ENCODE measurements at regions not wholly inside any gene's neighbourhood (a gene's known extent, or its start where the extent isn't known, plus 50 kb on each side); places are given as distances from the start of the nearest gene placed in this dataset.
"Not testable (repeated sequence)": the region's sequence is repeated elsewhere in the genome, so short reads cannot be mapped to it uniquely, and the experiment has no call there.

DNA sequence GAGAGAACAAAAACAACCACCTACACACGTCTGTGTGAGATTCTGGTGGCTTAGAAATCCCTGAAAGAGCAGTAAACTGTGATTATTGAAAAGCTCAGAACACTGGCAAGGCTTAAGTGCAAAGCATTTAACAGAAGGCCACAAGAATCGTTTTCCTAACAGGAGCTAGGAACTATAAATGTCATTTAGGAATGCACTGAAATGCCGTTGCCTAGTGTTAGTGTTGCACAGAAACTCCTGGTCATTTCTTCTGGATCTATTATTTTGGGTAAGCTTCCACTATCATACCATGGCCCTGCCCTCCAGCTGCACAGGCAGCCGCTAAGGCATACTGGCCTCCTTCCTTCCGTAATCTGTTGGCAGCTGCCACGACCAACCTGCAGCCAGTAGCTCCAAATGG is 923.2 kb downstream of the NLGN4X start:
- no peaks in the 10 kb centered on the region for H3K27me3 ChIP-seq (replicated peaks; ENCODE audit: insufficient read depth)
- TF ChIP-seq POLR2A (IDR thresholded peaks at IDR 0.05) (no peak), POLR2AphosphoS5 (IDR thresholded peaks at IDR 0.05) (no peak)
- TF ChIP-seq, protein P1, sequence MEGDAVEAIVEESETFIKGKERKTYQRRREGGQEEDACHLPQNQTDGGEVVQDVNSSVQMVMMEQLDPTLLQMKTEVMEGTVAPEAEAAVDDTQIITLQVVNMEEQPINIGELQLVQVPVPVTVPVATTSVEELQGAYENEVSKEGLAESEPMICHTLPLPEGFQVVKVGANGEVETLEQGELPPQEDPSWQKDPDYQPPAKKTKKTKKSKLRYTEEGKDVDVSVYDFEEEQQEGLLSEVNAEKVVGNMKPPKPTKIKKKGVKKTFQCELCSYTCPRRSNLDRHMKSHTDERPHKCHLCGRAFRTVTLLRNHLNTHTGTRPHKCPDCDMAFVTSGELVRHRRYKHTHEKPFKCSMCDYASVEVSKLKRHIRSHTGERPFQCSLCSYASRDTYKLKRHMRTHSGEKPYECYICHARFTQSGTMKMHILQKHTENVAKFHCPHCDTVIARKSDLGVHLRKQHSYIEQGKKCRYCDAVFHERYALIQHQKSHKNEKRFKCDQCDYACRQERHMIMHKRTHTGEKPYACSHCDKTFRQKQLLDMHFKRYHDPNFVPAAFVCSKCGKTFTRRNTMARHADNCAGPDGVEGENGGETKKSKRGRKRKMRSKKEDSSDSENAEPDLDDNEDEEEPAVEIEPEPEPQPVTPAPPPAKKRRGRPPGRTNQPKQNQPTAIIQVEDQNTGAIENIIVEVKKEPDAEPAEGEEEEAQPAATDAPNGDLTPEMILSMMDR (IDR thresholded peaks at IDR 0.05): no peak
- H3K4me1 ChIP-seq (replicated peaks): no peaks in the 10 kb centered on the region
- intact Hi-C loops (cut with DNase I): no loop called here
- H3K36me3 ChIP-seq: no peaks in the 10 kb centered on the region
- no peak overlapping the region for H3K4me3 ChIP-seq
- 19% methylated on average over 6 of the region's 6 CpGs for WGBS
- DNase-seq (ENCODE audit: low spot score): no peak
- no peaks in the 10 kb centered on the region for H3K9me3 ChIP-seq
- H3K27ac ChIP-seq: no peak overlapping the region

DNA sequence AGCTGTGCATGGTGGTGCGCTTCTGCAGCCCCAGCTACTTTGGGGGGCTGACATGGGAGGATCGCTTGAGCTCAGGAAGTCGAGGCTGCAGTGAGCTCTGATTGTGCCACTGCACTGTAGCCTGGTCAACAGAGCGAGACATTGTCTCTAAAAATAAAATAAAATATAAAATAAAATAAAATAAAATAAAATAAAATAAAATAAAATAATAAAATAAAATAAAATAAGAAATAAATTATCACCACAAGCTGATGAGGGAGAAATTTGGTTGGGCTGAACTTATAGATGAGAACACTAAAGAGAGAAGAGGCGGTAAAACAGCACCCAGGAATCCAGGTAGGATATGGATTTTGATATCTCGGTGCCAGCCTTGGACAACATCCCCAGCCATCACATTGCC is 933.7 kb downstream of the NLGN4X start:
- TF ChIP-seq, protein P1 (IDR thresholded peaks at IDR 0.05): no peak
- no peak for TF ChIP-seq POLR2A (IDR thresholded peaks at IDR 0.05)
- Histone ChIP-seq H3K36me3 (no peaks in the 10 kb centered on the region), H3K4me1 (replicated peaks) (no peaks in the 10 kb centered on the region), H3K9me3 (no peaks in the 10 kb centered on the region), H3K27me3 (replicated peaks; ENCODE audit: insufficient read depth) (no peaks in the 10 kb centered on the region), H3K4me3 (no peak overlapping the region), H3K27ac (no peak overlapping the region)
- intact Hi-C loops (cut with DNase I): no loop called here
- 97% methylated on average over 6 of the region's 6 CpGs for WGBS
- no peak for DNase-seq (ENCODE audit: low spot score)

DNA sequence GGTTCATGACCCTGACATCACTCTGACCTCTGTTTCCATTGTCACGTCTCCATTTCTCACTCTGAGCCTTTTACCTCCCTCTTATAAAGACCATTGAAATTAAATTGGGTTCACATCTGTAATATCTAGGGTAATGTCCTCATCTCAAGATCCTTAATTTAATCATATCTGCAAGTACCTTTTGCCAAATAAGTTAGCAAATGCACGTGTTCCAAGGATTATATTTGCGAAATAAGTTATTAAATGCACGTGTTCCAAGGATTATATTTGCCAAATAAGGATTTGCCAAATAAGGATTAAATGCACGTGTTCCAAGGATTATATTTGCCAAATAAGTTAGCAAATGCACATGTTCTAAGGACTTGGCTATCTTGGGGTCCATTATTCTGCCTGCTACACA is 938.0 kb downstream of the NLGN4X start:
- Histone ChIP-seq H3K27me3 (replicated peaks; ENCODE audit: insufficient read depth) (no peaks in the 10 kb centered on the region), H3K4me1 (replicated peaks) (no peaks in the 10 kb centered on the region), H3K4me3 (no peak overlapping the region), H3K27ac (no peak overlapping the region), H3K9me3 (no peaks in the 10 kb centered on the region), H3K36me3 (no peaks in the 10 kb centered on the region)
- no peak for TF ChIP-seq POLR2AphosphoS5 (IDR thresholded peaks at IDR 0.05)
- TF ChIP-seq POLR2A (IDR thresholded peaks at IDR 0.05): no peak
- TF ChIP-seq, protein P1 (IDR thresholded peaks at IDR 0.05): no peak
- intact Hi-C loops (cut with DNase I): no loop called here
- 47% methylated on average over 5 of the region's 5 CpGs for WGBS
- no peak for DNase-seq (ENCODE audit: low spot score)

DNA sequence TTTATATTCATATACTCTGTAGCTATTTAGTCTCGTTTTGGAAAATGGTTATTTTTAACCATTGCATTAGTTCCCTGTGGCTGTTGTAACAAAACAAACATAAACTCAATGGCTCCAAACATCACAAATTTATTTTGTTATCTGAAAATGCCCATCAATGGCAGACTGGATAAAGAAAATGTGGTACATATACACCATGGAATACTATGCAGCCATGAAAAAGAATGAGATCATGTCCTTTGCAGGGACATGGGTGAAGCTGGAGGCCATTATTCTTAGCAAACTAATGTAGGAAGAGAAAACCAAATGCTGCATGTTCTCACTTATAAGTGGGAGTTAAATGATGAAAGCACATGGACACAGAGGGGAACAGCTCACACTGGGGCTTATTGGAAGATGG is 938.7 kb downstream of the NLGN4X start:
- H3K36me3 ChIP-seq; H3K4me3 ChIP-seq; H3K27me3 ChIP-seq (replicated peaks; ENCODE audit: insufficient read depth); H3K9me3 ChIP-seq; DNase-seq (ENCODE audit: low spot score); H3K27ac ChIP-seq; H3K4me1 ChIP-seq (replicated peaks); intact Hi-C loops (cut with DNase I): not testable (repeated sequence)
- 100% methylated on average over 1 of the region's 1 CpG for WGBS

DNA sequence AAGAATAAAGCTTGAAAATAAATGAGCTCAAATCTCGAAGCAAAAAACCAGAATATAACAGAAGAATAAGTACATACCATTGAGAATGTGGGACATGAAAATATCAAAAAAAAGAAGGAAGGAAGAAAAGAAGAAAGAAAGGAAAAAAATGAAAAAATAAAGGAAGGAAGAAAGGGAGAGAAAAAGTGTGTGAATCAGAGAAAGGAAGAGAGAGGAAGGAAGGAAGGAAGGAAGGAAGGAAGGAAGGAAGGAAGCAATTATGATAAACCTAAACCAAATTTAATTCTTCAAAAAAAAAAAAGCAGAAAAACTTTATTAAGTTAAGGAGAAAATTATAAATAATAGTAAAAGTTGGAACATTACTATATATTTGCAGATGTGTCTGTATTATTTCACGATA is 949.8 kb downstream of the NLGN4X start:
- H3K36me3 ChIP-seq: no peaks in the 10 kb centered on the region
- intact Hi-C loops (cut with DNase I): no loop called here
- H3K9me3 ChIP-seq: no peaks in the 10 kb centered on the region
- DNase-seq (ENCODE audit: low spot score): no peak
- no peaks in the 10 kb centered on the region for H3K4me1 ChIP-seq (replicated peaks)
- H3K4me3 ChIP-seq: no peak overlapping the region
- 95% methylated on average over 2 of the region's 2 CpGs for WGBS
- TF ChIP-seq POLR2A (IDR thresholded peaks at IDR 0.05) (no peak), POLR2AphosphoS5 (IDR thresholded peaks at IDR 0.05) (no peak)
- TF ChIP-seq, protein P1 (IDR thresholded peaks at IDR 0.05): no peak
- no peak overlapping the region for H3K27ac ChIP-seq
- no peaks in the 10 kb centered on the region for H3K27me3 ChIP-seq (replicated peaks; ENCODE audit: insufficient read depth)
